ENCODE measurements at regions not wholly inside any gene's neighbourhood (a gene's known extent, or its start where the extent isn't known, plus 50 kb on each side); places are given as distances from the start of the nearest gene placed in this dataset.

DNA sequence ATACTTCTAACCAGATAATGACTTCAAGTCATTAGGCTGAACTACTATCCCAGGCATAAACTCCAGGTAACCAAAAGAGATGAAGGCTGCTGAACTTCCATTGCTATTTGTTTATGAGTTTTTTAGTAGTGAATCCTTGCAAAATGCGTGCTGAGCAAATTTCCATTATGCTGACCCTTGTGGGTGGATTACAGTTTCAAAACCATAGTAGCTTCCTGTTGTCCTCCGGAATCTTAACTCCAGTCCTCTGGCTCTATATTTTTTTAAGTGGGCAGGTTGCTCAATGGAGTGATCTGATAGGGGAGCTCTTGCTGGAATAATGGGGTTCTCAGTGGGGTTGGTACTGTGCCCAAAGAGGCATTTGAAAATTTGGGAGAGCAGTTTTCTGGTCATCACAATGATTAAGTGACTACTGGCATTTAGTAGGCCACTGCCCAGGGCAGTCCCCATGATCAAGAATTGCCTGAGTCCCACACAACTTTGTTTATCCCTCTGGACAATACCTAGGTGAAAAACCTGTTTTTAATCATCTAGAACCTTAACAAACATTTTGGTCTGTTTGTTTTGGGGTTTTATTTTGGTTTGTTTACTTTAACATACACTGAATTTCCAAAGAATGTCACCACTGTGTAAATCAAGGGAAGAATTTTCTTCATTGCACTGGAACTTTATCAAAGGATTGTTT is 302.3 kb upstream of the GATB start:
- Histone ChIP-seq H3K36me3 (ENCODE audit: control insufficient read depth in 2 of 2, insufficient read depth in 1 of 2, low read length in 2 of 2) (no peaks in the 10 kb centered on the region), H3K9me3 (ENCODE audit: control insufficient read depth, insufficient read depth, low read depth, low read length) (no peaks in the 10 kb centered on the region), H3K4me3 (ENCODE audit: low read depth, low read length) (no peak overlapping the region), H3K4me1 (ENCODE audit: control insufficient read depth, insufficient read depth, low read length) (no peaks in the 10 kb centered on the region), H3K27ac (ENCODE audit: extremely low read depth, low read depth, low read length) (no peak overlapping the region)
- TF ChIP-seq SP7 (tag by site-specific recombination; IDR thresholded peaks at IDR 0.05) (no peak), ZFP41 (tag by site-specific recombination; IDR thresholded peaks at IDR 0.05; ENCODE audit: borderline replicate concordance) (no peak), ZNF404 (tag by site-specific recombination; IDR thresholded peaks at IDR 0.05) (no peak)
- TF ChIP-seq, protein P1, sequence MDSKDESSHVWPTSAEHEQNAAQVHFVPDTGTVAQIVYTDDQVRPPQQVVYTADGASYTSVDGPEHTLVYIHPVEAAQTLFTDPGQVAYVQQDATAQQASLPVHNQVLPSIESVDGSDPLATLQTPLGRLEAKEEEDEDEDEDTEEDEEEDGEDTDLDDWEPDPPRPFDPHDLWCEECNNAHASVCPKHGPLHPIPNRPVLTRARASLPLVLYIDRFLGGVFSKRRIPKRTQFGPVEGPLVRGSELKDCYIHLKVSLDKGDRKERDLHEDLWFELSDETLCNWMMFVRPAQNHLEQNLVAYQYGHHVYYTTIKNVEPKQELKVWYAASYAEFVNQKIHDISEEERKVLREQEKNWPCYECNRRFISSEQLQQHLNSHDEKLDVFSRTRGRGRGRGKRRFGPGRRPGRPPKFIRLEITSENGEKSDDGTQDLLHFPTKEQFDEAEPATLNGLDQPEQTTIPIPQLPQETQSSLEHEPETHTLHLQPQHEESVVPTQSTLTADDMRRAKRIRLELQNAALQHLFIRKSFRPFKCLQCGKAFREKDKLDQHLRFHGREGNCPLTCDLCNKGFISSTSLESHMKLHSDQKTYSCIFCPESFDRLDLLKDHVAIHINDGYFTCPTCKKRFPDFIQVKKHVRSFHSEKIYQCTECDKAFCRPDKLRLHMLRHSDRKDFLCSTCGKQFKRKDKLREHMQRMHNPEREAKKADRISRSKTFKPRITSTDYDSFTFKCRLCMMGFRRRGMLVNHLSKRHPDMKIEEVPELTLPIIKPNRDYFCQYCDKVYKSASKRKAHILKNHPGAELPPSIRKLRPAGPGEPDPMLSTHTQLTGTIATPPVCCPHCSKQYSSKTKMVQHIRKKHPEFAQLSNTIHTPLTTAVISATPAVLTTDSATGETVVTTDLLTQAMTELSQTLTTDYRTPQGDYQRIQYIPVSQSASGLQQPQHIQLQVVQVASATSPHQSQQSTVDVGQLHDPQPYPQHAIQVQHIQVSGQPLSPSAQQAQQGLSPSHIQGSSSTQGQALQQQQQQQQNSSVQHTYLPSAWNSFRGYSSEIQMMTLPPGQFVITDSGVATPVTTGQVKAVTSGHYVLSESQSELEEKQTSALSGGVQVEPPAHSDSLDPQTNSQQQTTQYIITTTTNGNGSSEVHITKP (tag by site-specific recombination; IDR thresholded peaks at IDR 0.05): no peak
- POLR2A ChIA-PET: no interaction called here
- CTCF ChIA-PET: no interaction called here

DNA sequence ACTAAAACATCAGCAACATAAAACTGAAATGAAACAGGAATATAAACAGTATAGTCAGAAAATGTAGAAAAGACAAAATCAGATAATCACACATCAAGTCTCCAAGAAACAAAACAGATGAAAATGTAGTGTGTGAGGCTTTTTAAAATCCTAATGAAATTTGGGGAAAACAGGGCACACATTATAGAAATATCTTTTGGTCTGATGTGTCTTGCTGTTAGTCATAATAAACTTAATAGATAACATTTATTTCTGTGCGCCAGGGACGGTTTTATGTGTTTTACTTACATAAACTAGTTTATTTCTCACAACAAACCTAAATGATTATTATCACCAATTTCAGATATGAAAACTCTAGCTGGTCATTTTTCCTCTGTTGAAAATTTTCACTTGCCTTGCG is 293.9 kb upstream of the GATB start:
- Histone ChIP-seq H3K4me1 (ENCODE audit: control insufficient read depth, insufficient read depth, low read length) (no peaks in the 10 kb centered on the region), H3K27ac (ENCODE audit: extremely low read depth, low read depth, low read length) (no peak overlapping the region), H3K4me3 (ENCODE audit: low read depth, low read length) (no peak overlapping the region), H3K9me3 (ENCODE audit: control insufficient read depth, insufficient read depth, low read depth, low read length) (no peaks in the 10 kb centered on the region), H3K36me3 (ENCODE audit: control insufficient read depth in 2 of 2, insufficient read depth in 1 of 2, low read length in 2 of 2) (no peaks in the 10 kb centered on the region)
- ChIA-PET CTCF (no interaction called here), POLR2A (no interaction called here)
- TF ChIP-seq ZFP69B (tag by site-specific recombination; IDR thresholded peaks at IDR 0.05) (no peak), ZBTB1 (tag by site-specific recombination; IDR thresholded peaks at IDR 0.05) (no peak), ZNF561 (tag by site-specific recombination; IDR thresholded peaks at IDR 0.05; ENCODE audit: borderline replicate concordance) (no peak), ZNF791 (tag by site-specific recombination; IDR thresholded peaks at IDR 0.05) (no peak), ZFHX2 (tag by site-specific recombination; conservative IDR thresholded peaks at IDR 0.05) (no peak), GLIS2 (tag by site-specific recombination; IDR thresholded peaks at IDR 0.05) (no peak), ZBTB48 (tag by site-specific recombination; IDR thresholded peaks at IDR 0.05) (no peak), ZFP41 (tag by site-specific recombination; IDR thresholded peaks at IDR 0.05; ENCODE audit: borderline replicate concordance) (no peak), ZNF394 (tag by site-specific recombination; IDR thresholded peaks at IDR 0.05; ENCODE audit: borderline replicate concordance) (no peak), ZNF23 (tag by site-specific recombination; IDR thresholded peaks at IDR 0.05; ENCODE audit: borderline replicate concordance) (no peak), ZXDB (tag by site-specific recombination; IDR thresholded peaks at IDR 0.05) (no peak)
- TF ChIP-seq, protein P2, sequence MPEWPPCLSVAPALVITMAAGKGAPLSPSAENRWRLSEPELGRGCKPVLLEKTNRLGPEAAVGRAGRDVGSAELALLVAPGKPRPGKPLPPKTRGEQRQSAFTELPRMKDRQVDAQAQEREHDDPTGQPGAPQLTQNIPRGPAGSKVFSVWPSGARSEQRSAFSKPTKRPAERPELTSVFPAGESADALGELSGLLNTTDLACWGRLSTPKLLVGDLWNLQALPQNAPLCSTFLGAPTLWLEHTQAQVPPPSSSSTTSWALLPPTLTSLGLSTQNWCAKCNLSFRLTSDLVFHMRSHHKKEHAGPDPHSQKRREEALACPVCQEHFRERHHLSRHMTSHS (tag by site-specific recombination; IDR thresholded peaks at IDR 0.05): no peak
- TF ChIP-seq, protein P3, sequence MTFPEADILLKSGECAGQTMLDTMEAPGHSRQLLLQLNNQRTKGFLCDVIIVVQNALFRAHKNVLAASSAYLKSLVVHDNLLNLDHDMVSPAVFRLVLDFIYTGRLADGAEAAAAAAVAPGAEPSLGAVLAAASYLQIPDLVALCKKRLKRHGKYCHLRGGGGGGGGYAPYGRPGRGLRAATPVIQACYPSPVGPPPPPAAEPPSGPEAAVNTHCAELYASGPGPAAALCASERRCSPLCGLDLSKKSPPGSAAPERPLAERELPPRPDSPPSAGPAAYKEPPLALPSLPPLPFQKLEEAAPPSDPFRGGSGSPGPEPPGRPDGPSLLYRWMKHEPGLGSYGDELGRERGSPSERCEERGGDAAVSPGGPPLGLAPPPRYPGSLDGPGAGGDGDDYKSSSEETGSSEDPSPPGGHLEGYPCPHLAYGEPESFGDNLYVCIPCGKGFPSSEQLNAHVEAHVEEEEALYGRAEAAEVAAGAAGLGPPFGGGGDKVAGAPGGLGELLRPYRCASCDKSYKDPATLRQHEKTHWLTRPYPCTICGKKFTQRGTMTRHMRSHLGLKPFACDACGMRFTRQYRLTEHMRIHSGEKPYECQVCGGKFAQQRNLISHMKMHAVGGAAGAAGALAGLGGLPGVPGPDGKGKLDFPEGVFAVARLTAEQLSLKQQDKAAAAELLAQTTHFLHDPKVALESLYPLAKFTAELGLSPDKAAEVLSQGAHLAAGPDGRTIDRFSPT (tag by site-specific recombination; IDR thresholded peaks at IDR 0.05): no peak
- TF ChIP-seq, protein P4, sequence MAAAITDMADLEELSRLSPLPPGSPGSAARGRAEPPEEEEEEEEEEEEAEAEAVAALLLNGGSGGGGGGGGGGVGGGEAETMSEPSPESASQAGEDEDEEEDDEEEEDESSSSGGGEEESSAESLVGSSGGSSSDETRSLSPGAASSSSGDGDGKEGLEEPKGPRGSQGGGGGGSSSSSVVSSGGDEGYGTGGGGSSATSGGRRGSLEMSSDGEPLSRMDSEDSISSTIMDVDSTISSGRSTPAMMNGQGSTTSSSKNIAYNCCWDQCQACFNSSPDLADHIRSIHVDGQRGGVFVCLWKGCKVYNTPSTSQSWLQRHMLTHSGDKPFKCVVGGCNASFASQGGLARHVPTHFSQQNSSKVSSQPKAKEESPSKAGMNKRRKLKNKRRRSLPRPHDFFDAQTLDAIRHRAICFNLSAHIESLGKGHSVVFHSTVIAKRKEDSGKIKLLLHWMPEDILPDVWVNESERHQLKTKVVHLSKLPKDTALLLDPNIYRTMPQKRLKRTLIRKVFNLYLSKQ (tag by site-specific recombination; IDR thresholded peaks at IDR 0.05; ENCODE audit: borderline replicate concordance): no peak
- TF ChIP-seq, protein P5, sequence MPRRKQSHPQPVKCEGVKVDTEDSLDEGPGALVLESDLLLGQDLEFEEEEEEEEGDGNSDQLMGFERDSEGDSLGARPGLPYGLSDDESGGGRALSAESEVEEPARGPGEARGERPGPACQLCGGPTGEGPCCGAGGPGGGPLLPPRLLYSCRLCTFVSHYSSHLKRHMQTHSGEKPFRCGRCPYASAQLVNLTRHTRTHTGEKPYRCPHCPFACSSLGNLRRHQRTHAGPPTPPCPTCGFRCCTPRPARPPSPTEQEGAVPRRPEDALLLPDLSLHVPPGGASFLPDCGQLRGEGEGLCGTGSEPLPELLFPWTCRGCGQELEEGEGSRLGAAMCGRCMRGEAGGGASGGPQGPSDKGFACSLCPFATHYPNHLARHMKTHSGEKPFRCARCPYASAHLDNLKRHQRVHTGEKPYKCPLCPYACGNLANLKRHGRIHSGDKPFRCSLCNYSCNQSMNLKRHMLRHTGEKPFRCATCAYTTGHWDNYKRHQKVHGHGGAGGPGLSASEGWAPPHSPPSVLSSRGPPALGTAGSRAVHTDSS (tag by site-specific recombination; IDR thresholded peaks at IDR 0.05): no peak
- TF ChIP-seq, protein P6, sequence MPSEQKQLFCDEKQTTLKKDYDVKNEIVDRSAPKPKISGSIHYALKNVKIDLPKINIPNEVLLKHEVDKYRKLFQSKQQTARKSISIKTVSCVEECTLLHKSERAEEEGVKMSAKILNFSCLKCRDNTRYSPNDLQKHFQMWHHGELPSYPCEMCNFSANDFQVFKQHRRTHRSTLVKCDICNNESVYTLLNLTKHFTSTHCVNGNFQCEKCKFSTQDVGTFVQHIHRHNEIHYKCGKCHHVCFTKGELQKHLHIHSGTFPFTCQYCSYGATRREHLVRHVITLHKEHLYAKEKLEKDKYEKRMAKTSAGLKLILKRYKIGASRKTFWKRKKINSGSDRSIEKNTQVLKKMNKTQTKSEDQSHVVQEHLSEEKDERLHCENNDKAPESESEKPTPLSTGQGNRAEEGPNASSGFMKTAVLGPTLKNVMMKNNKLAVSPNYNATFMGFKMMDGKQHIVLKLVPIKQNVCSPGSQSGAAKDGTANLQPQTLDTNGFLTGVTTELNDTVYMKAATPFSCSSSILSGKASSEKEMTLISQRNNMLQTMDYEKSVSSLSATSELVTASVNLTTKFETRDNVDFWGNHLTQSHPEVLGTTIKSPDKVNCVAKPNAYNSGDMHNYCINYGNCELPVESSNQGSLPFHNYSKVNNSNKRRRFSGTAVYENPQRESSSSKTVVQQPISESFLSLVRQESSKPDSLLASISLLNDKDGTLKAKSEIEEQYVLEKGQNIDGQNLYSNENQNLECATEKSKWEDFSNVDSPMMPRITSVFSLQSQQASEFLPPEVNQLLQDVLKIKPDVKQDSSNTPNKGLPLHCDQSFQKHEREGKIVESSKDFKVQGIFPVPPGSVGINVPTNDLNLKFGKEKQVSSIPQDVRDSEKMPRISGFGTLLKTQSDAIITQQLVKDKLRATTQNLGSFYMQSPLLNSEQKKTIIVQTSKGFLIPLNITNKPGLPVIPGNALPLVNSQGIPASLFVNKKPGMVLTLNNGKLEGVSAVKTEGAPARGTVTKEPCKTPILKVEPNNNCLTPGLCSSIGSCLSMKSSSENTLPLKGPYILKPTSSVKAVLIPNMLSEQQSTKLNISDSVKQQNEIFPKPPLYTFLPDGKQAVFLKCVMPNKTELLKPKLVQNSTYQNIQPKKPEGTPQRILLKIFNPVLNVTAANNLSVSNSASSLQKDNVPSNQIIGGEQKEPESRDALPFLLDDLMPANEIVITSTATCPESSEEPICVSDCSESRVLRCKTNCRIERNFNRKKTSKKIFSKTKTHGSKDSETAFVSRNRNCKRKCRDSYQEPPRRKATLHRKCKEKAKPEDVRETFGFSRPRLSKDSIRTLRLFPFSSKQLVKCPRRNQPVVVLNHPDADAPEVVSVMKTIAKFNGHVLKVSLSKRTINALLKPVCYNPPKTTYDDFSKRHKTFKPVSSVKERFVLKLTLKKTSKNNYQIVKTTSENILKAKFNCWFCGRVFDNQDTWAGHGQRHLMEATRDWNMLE (tag by site-specific recombination; conservative IDR thresholded peaks at IDR 0.05; ENCODE audit: low read depth): no peak
